Neural progenitor cell (in vitro differentiated cells): ENCODE measurements at regions not wholly inside any gene's neighbourhood (a gene's known extent, or its start where the extent isn't known, plus 50 kb on each side); places are given as distances from the start of the nearest gene placed in this dataset.

Experiments
- DNase-seq: peaks from one replicate; pipeline ENCODE4 v3.0.0-alpha.2; 2016; ENCODE audit warnings: low spot score
- H2AFZ ChIP-seq: fragments of 200-600 bp; sonication (generic); replicated peaks from 2 replicates; pipeline ENCODE4 v1.6.1; 2016; ENCODE audit warnings: antibody characterized with exemption
- H3F3A ChIP-seq: fragments of 200-600 bp; sonication (generic); 2 replicates; pipeline ENCODE4 v1.6.1; 2016; ENCODE audit warnings: antibody characterized with exemption, low read depth
- H3K27ac ChIP-seq: fragments of 200-600 bp; sonication (generic); 2 replicates; pipeline ENCODE4 v1.5.1; 2016; ENCODE audit warnings: mild to moderate bottlenecking
- H3K27me3 ChIP-seq: fragments of 200-600 bp; sonication (generic); 2 replicates; pipeline ENCODE4 v1.6.1; 2016; ENCODE audit warnings: mild to moderate bottlenecking, moderate library complexity
- H3K36me3 ChIP-seq: fragments of 200-600 bp; sonication (generic); 2 replicates; pipeline ENCODE4 v1.5.1; 2016
- H3K4me1 ChIP-seq: fragments of 200-600 bp; sonication (generic); 2 replicates; pipeline ENCODE4 v1.6.1; 2016; ENCODE audit warnings: mixed run types
- H3K4me2 ChIP-seq: fragments of 200-600 bp; sonication (generic); 2 replicates; pipeline ENCODE4 v1.6.1; 2016
- H3K4me3 ChIP-seq: fragments of 200-600 bp; sonication (generic); 2 replicates; pipeline ENCODE4 v1.5.1; 2016
- H3K79me2 ChIP-seq: fragments of 200-600 bp; sonication (generic); 2 replicates; pipeline ENCODE4 v1.6.1; 2016; ENCODE audit warnings: low read depth
- H3K9ac ChIP-seq: fragments of 200-600 bp; sonication (generic); 2 replicates; pipeline ENCODE4 v1.6.1; 2016
- H3K9me3 ChIP-seq: fragments of 200-600 bp; sonication (generic); 2 replicates; pipeline ENCODE4 v1.5.1; 2016; ENCODE audit warnings: low read depth
- H4K20me1 ChIP-seq: fragments of 200-600 bp; sonication (generic); 2 replicates; pipeline ENCODE4 v1.6.1; 2016; ENCODE audit warnings: low read depth
- H3K27ac Mint-ChIP-seq: 3 replicates; pipeline ENCODE4 v1.8.0; 2021; ENCODE audit warnings: mixed read lengths
- H3K27me3 Mint-ChIP-seq: 2 replicates; pipeline ENCODE4 v1.8.0; 2022; ENCODE audit warnings: low read depth, mild to moderate bottlenecking, inconsistent platforms, moderate library complexity, mixed read lengths; ENCODE audit not compliant: insufficient read depth
- H3K36me3 Mint-ChIP-seq: 3 replicates; pipeline ENCODE4 v1.8.0; 2021; ENCODE audit warnings: mixed read lengths
- H3K4me1 Mint-ChIP-seq: 3 replicates; pipeline ENCODE4 v1.8.0; 2021; ENCODE audit warnings: mixed read lengths
- H3K4me3 Mint-ChIP-seq: 3 replicates; pipeline ENCODE4 v1.8.0; 2021; ENCODE audit warnings: mild to moderate bottlenecking, moderate library complexity, mixed read lengths
- H3K9me3 Mint-ChIP-seq: 3 replicates; pipeline ENCODE4 v1.8.0; 2020; ENCODE audit warnings: mixed read lengths
- EZH2 ChIP-seq: fragments of 200-600 bp; sonication (generic); IDR thresholded peaks from 2 replicates; pipeline ENCODE4 v1.6.1; 2017; ENCODE audit warnings: antibody characterized with exemption, mild to moderate bottlenecking, moderate library complexity
- EZH2phosphoT487 ChIP-seq: fragments of 200-600 bp; sonication (generic); IDR thresholded peaks from 2 replicates; pipeline ENCODE4 v1.6.1; 2017; ENCODE audit warnings: antibody characterized with exemption
- TF ChIP-seq, protein P1 (sequence below): fragments of 200-600 bp; sonication (generic); IDR thresholded peaks from 2 replicates; pipeline ENCODE4 v1.5.1; 2017; ENCODE audit warnings: antibody characterized with exemption, mild to moderate bottlenecking

DNA sequence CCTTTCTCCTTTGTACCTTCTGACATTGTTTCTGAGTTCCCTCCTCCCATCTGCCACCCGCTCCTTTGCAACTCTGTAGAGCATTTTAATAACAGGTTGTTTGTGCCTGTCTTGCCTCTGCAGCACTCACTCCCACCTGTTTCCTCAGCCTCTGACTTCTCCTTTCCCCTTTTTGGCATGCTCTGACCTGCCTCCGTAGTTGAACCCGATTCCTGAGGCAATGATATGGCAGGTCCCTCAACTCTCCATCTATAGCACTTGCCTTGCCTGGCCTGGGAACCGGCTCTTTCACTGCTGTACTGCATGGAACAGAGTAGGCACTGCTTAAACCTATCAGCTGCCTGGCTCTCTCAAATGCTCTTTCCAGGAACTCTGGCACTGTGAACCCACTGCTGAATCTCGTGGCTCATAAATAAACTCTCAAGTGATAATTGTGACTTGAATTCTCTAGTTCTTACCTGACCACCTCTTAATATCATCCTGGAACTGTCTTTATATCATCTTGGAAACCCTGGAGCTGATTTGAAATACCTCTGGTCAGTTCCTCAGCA, 50.3 kb downstream of the UTRN start:
- H3K9me3 ChIP-seq, result no peaks in the 10 kb centered on the region
- no peak for DNase-seq
- H3K9me3 Mint-ChIP-seq, result no peaks in the 10 kb centered on the region
- H3K36me3 ChIP-seq, result no peaks in the 10 kb centered on the region
- H3K4me2 ChIP-seq, result no peak overlapping the region
- H3K4me3 ChIP-seq, result no peak overlapping the region
- H3K27me3 ChIP-seq, result no peaks in the 10 kb centered on the region
- H3K4me1 ChIP-seq, result peaks cover 7% of the 10 kb centered on the region
- H2AFZ ChIP-seq, result no peak overlapping the region
- TF ChIP-seq EZH2phosphoT487, result no peak
- TF ChIP-seq, protein P1, sequence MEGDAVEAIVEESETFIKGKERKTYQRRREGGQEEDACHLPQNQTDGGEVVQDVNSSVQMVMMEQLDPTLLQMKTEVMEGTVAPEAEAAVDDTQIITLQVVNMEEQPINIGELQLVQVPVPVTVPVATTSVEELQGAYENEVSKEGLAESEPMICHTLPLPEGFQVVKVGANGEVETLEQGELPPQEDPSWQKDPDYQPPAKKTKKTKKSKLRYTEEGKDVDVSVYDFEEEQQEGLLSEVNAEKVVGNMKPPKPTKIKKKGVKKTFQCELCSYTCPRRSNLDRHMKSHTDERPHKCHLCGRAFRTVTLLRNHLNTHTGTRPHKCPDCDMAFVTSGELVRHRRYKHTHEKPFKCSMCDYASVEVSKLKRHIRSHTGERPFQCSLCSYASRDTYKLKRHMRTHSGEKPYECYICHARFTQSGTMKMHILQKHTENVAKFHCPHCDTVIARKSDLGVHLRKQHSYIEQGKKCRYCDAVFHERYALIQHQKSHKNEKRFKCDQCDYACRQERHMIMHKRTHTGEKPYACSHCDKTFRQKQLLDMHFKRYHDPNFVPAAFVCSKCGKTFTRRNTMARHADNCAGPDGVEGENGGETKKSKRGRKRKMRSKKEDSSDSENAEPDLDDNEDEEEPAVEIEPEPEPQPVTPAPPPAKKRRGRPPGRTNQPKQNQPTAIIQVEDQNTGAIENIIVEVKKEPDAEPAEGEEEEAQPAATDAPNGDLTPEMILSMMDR, result no peak
- no peak for TF ChIP-seq EZH2
- no peak overlapping the region for H3K4me3 Mint-ChIP-seq
- no peaks in the 10 kb centered on the region for H3F3A ChIP-seq
- H3K79me2 ChIP-seq, result peaks cover 7% of the 10 kb centered on the region
- peaks cover 9% of the 10 kb centered on the region for H3K4me1 Mint-ChIP-seq
- no peak overlapping the region for H3K27ac Mint-ChIP-seq
- H3K27ac ChIP-seq, result no peak overlapping the region
- H3K36me3 Mint-ChIP-seq, result peaks cover 9% of the 10 kb centered on the region
- no peaks in the 10 kb centered on the region for H3K27me3 Mint-ChIP-seq
- H4K20me1 ChIP-seq, result no peaks in the 10 kb centered on the region
- H3K9ac ChIP-seq, result no peak overlapping the region

DNA sequence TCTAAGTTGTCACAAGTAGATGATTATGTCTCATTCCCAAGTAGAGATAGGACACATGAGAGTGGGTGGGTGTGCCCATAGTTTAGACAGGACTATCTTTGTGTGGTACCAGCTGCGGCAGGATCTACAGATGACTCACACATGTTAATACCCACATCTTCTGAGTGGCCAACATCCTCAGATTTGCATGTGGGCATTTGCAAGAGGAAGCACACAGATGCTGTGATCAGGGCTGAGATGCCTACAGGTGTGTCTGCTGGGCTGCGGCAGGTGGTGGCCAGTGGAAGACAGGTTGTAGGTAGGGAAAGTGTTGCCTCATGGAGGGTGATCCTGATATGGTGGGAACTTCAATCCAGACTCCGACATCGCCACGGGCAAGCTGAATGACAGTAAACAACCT, 50.8 kb downstream of the UTRN start:
- Mint-ChIP-seq H3K4me1 (peaks cover 14% of the 10 kb centered on the region), H3K4me3 (no peak overlapping the region), H3K9me3 (no peaks in the 10 kb centered on the region), H3K36me3 (peaks cover 9% of the 10 kb centered on the region), H3K27ac (no peak overlapping the region), H3K27me3 (no peaks in the 10 kb centered on the region)
- Histone ChIP-seq H4K20me1 (no peaks in the 10 kb centered on the region), H3K9me3 (no peaks in the 10 kb centered on the region), H3K4me1 (peaks cover 5% of the 10 kb centered on the region), H3K36me3 (no peaks in the 10 kb centered on the region), H3K4me2 (no peak overlapping the region), H3K4me3 (no peak overlapping the region), H3K9ac (no peak overlapping the region), H3K79me2 (peaks cover 7% of the 10 kb centered on the region), H2AFZ (no peak overlapping the region), H3F3A (no peaks in the 10 kb centered on the region), H3K27me3 (no peaks in the 10 kb centered on the region), H3K27ac (no peak overlapping the region)
- TF ChIP-seq EZH2phosphoT487, result no peak
- TF ChIP-seq, protein P1, result no peak
- TF ChIP-seq EZH2, result no peak
- DNase-seq, result no peak

DNA sequence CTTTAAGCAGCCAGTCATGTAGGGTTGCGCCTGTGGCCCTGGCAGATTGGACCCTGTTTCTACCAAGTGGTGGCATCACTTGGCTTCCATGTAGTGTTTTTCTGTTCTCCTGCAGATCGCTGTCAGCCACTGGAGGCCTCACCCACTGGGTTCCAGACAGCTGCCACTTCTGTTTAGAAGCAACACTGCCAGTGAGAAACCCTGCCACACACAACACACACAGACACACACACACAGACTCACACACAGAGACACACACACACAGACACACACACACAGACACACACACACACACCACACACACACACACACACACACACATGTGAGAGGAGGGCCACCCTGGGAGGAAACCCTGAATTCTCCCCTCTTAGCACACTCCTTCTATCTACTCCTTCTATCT, 51.8 kb downstream of the UTRN start:
- Mint-ChIP-seq H3K36me3 (peaks cover 9% of the 10 kb centered on the region), H3K27ac (no peak overlapping the region), H3K4me1 (peaks cover 20% of the 10 kb centered on the region), H3K4me3 (no peak overlapping the region), H3K27me3 (no peaks in the 10 kb centered on the region), H3K9me3 (no peaks in the 10 kb centered on the region)
- Histone ChIP-seq H3K9me3 (no peaks in the 10 kb centered on the region), H3F3A (no peaks in the 10 kb centered on the region), H3K9ac (no peak overlapping the region), H3K4me3 (no peak overlapping the region), H3K27ac (no peak overlapping the region), H3K36me3 (no peaks in the 10 kb centered on the region), H3K79me2 (peaks cover 7% of the 10 kb centered on the region), H2AFZ (no peak overlapping the region), H3K27me3 (no peaks in the 10 kb centered on the region), H4K20me1 (no peaks in the 10 kb centered on the region), H3K4me2 (no peak overlapping the region), H3K4me1 (peaks cover 5% of the 10 kb centered on the region)
- no peak for DNase-seq
- TF ChIP-seq EZH2phosphoT487 (no peak), EZH2 (no peak)
- TF ChIP-seq, protein P1, result no peak
